Uterus (tissue), 2 donors: ENCODE measurements at regions not wholly inside any gene's neighbourhood (a gene's known extent, or its start where the extent isn't known, plus 50 kb on each side); places are given as distances from the start of the nearest gene placed in this dataset.

Experiments
- CTCF ChIP-seq, 4 experiments: fragments of 200-600 bp in 2 of 4; fragments of 450-650 bp in 2 of 4; sonication (generic) in 2 of 4; IDR thresholded peaks; one replicate each; pipeline ENCODE4 v1.5.1; 2016 to 2019; ENCODE audit warnings: antibody characterized with exemption in 4 of 4, mild to moderate bottlenecking in 2 of 4, moderate library complexity in 1 of 4
- POLR2A ChIP-seq, 2 donors: fragments of 450-650 bp; IDR thresholded peaks; one replicate each; pipeline ENCODE4 v1.6.1; 2016; ENCODE audit warnings: antibody characterized with exemption in 2 of 2, mild to moderate bottlenecking in 1 of 2, moderate library complexity in 1 of 2

- TF ChIP-seq POLR2A (IDR thresholded peaks at IDR 0.05), result no peak
- no peak for TF ChIP-seq CTCF (IDR thresholded peaks at IDR 0.05)
Observed at GRCh38 chr15:87490666-87491065, 765.9 kb downstream of the NTRK3 start.
